ENCODE measurements at regions not wholly inside any gene's neighbourhood (a gene's known extent, or its start where the extent isn't known, plus 50 kb on each side); places are given as distances from the start of the nearest gene placed in this dataset.

DNA sequence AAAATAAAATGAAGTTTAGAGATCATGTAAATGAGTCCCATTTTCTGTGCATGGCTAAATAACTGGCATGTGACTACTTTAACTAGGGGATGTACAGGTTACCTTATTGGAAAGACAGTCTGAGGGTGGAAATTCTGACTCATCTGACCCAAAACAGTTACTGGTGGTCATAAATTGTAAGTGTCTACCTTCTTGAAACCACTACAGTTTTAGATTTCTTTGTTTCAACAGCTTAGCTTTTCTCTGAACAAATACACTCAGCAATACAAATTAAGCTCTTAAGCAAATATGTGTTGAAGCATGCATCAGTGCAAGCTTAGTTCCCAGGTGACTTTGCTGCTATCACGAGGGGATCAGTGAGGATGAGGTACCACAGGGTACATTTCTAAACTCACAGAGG, 60.7 kb upstream of the PGM2 start:
- Histone ChIP-seq H3K9me3 (no peaks in the 10 kb centered on the region), H3K27me3 (ENCODE audit: insufficient read depth in 3 of 3, low read length in 2 of 3) (peaks cover 0 to 1% (median 0%) of the 10 kb centered on the region in 3 donors), H3K4me1 (no peaks in the 10 kb centered on the region), H3K4me3 (no peak overlapping the region), H3K36me3 (ENCODE audit: insufficient read depth in 1 of 2, low read depth in 1 of 2) (no peaks in the 10 kb centered on the region), H3K27ac (no peak overlapping the region)
- ATAC-seq (no peak), DNase-seq (no peak)
- WGBS, 3 donors = 71 to 77% (median 74%) methylated on average over 1 of the region's 1 CpG
- intact Hi-C loops (cut with DNase I) = no loop called here
- TF ChIP-seq, protein P1, sequence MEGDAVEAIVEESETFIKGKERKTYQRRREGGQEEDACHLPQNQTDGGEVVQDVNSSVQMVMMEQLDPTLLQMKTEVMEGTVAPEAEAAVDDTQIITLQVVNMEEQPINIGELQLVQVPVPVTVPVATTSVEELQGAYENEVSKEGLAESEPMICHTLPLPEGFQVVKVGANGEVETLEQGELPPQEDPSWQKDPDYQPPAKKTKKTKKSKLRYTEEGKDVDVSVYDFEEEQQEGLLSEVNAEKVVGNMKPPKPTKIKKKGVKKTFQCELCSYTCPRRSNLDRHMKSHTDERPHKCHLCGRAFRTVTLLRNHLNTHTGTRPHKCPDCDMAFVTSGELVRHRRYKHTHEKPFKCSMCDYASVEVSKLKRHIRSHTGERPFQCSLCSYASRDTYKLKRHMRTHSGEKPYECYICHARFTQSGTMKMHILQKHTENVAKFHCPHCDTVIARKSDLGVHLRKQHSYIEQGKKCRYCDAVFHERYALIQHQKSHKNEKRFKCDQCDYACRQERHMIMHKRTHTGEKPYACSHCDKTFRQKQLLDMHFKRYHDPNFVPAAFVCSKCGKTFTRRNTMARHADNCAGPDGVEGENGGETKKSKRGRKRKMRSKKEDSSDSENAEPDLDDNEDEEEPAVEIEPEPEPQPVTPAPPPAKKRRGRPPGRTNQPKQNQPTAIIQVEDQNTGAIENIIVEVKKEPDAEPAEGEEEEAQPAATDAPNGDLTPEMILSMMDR (IDR thresholded peaks at IDR 0.05) = no peak

DNA sequence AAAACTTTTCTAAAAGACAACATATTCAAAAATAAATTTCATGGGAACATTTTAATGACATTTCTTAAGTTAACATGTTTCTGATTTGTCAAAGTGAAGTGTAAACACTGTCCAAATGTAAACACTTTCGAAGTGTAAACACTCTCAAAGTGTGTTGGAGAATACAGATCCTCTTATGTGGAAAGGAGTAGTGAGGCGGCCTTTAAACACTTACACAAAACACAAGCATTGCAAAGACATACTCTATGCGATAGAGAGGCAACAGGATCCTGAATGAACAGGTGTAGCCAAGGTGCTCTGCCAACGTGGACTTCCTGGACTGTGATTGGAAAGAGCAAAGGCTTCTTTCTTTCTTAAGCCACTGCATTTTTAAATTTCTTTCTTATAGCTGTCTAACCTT, 62.7 kb upstream of the PGM2 start:
- no peak for DNase-seq
- intact Hi-C loops (cut with DNase I) = no loop called here
- ATAC-seq = no peak
- Histone ChIP-seq H3K4me1 (no peaks in the 10 kb centered on the region), H3K27ac (no peak overlapping the region), H3K36me3 (ENCODE audit: insufficient read depth in 1 of 2, low read depth in 1 of 2) (no peaks in the 10 kb centered on the region), H3K4me3 (no peak overlapping the region), H3K27me3 (ENCODE audit: insufficient read depth in 3 of 3, low read length in 2 of 3) (peaks cover 0 to 1% (median 0%) of the 10 kb centered on the region in 3 donors), H3K9me3 (no peaks in the 10 kb centered on the region)
- TF ChIP-seq, protein P1 (IDR thresholded peaks at IDR 0.05) = no peak
- WGBS, 3 donors = 72 to 79% (median 72%) methylated on average over 4 of the region's 4 CpGs

DNA sequence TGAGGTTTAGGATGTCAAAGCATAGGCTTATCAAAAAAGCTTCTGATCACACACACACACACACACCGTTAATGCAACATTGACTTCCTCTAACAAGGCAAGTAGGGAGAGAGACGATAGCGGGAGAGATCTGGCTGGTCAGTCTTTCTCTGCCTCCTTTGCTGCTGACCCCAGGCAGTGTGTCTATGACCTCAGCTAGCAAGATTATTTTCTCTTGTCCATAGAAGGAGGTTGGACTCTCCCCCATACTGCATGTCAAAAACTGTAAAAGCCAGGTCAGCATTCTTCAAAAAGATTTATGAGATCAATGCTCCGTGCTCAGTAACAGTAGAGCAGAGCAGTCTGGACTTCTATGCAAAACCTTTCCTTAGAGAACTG, 63.5 kb upstream of the PGM2 start:
- intact Hi-C loops (cut with DNase I) = no loop called here
- WGBS, 3 donors = 30 to 40% (median 37%) methylated on average over 4 of the region's 4 CpGs
- no peak for DNase-seq
- no peak for ATAC-seq
- Histone ChIP-seq H3K27me3 (ENCODE audit: insufficient read depth in 3 of 3, low read length in 2 of 3) (peaks cover 0 to 1% (median 0%) of the 10 kb centered on the region in 3 donors), H3K4me3 (no peak overlapping the region), H3K9me3 (no peaks in the 10 kb centered on the region), H3K36me3 (ENCODE audit: insufficient read depth in 1 of 2, low read depth in 1 of 2) (no peaks in the 10 kb centered on the region), H3K27ac (no peak overlapping the region), H3K4me1 (no peaks in the 10 kb centered on the region)
- TF ChIP-seq, protein P1 (IDR thresholded peaks at IDR 0.05) = no peak

DNA sequence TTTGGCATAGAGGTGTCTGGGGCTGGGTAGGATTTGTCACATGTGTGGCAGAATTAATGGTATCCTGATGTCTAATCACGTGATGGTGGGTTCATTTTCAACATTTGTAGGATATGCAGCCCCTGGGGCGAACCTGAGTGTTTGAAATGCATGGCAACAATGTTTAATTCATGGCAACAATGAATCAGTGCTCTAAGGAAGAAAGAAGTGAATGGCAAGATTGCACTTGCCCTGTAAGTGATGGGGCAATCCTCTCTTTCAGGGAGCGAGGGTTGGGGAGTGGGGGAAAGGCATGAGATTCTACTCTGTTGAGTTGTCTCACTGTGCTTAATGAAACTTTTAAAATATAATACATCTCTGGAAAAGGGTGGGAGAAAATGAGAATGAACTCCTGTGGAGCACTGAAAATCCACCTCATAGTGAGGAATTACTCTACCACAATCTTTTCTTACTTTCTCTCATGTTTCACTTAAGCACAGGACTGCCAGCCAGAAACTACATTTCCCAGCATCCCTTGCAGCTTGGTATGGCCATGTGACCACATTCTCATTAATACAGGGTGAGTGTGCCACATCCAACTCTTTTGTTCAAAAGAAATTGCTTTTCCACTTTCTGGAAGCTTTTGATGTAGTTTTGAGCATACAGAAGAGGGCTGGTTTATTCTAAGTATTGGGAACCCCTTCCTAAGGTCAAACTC, 64.0 kb upstream of the PGM2 start:
- Histone ChIP-seq H3K4me3 (no peak overlapping the region), H3K9me3 (no peaks in the 10 kb centered on the region), H3K27ac (no peak overlapping the region), H3K36me3 (ENCODE audit: insufficient read depth in 1 of 2, low read depth in 1 of 2) (no peaks in the 10 kb centered on the region), H3K27me3 (ENCODE audit: insufficient read depth in 3 of 3, low read length in 2 of 3) (peaks cover 0 to 1% (median 0%) of the 10 kb centered on the region in 3 donors), H3K4me1 (no peaks in the 10 kb centered on the region)
- WGBS, 3 donors = 64 to 96% (median 79%) methylated on average over 3 of the region's 3 CpGs
- intact Hi-C loops (cut with DNase I) = no loop called here
- ATAC-seq (no peak), DNase-seq (no peak)
- TF ChIP-seq, protein P1 (IDR thresholded peaks at IDR 0.05) = no peak

DNA sequence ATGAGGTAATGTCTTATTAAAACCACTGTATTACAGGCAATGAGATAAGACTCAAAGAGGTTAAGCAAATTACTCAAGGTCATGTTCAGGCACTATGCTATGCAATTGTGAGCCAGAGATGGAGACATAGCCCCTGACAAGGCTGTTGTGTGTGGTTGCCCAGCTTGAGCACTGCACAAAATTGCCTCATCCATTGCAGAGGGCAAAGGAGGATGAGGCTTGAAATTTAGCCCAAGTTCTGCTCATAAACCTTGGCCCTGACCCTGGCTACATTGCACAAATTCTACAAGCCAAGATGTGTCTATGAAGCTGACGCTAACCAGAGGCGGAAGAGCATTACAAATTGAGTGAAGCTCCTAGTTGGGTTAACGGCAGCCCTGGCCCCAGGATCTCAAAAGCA, 65.6 kb upstream of the PGM2 start:
- no peak overlapping the region for H3K4me3 ChIP-seq
- ATAC-seq (no peak), DNase-seq (no peak)
- peaks cover 0 to 1% (median 0%) of the 10 kb centered on the region in 3 donors for H3K27me3 ChIP-seq (ENCODE audit: insufficient read depth in 3 of 3, low read length in 2 of 3)
- TF ChIP-seq, protein P1 (IDR thresholded peaks at IDR 0.05) = no peak
- 54 to 91% (median 72%) methylated on average over 3 of the region's 3 CpGs for WGBS, 3 donors
- no peaks in the 10 kb centered on the region for H3K4me1 ChIP-seq
- intact Hi-C loops (cut with DNase I) = no loop called here
- H3K9me3 ChIP-seq = no peaks in the 10 kb centered on the region
- H3K27ac ChIP-seq = no peak overlapping the region
- no peaks in the 10 kb centered on the region for H3K36me3 ChIP-seq (ENCODE audit: insufficient read depth in 1 of 2, low read depth in 1 of 2)
